ENCODE measurements at regions not wholly inside any gene's neighbourhood (a gene's known extent, or its start where the extent isn't known, plus 50 kb on each side); places are given as distances from the start of the nearest gene placed in this dataset.

- no peak for DNase-seq
These were observed 139.0 kb upstream of the GAS1 start for GRCh38 chr9:87086221-87086818.

DNA sequence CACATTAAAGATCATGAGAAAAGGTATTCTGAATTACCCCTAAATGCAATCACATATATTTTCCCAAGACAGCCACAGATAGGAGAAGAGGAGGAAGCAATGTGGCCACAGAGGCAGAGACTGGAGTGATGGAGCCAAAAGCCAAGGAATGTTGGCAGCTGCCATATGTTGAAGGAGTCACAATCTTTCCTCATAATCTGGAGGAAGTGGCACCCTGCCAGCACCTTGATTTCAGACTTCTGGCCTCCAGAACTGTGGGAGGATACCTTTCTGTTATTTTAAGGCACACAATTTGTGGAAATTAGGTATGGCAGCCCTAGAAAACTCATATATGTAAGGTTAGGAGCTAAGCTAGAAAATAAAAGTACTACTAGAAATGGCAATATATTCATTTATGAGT, 139.9 kb upstream of the GAS1 start:
- no peak for DNase-seq

DNA sequence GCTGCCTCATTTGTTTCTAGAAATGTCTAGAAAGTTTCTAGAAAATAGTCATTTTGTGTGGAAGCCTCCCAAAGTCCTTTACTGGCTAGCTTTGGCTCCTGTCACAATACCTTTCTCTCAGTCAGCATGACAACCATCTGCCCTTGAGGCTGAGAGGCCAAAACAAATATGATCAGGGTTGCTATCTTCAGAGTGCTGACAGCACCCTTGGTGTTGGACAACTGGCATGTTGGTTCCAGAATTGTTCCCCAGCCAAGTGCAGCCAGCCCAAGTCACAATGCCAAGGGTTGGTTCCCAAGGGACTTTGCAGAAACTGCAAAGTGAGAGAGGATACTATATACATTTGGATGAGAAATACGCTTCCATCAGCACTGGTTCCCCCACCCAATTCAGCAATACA, 140.9 kb upstream of the GAS1 start:
- no peak for DNase-seq

DNA sequence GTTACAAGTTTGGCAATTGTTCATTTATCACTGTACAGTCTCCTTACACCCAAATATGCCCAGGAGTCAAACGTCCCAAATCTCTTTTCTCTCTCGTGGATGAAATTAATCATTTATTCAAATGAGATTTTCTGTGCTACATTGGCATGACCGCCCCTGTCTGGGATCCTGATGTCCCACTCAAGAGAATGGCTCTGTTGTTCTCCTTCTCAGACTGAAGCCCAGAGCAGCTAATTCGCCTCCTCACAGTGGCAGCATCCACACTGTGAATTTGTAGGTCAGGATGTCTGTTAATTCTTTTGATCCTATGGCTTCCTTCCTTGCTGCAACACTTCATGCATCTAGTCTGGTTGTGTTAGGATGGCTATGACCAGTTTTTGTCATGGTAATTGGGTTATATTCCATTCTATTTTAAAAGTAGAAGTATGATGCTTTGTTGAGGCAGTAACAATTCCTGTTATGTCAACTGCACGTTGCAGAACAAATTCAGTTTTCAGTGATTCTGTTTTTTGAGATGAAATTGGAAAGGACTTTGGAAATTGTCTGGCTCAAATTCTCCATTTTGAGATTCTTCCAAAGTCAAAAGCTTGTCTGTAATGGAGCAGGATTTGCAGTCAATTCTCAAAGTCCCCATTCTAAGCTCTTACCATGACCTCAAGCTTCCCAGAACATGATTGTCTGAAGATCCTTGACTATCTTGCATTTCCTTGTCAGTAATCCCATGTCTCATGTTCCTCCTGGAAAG, 141.5 kb upstream of the GAS1 start:
- no peak for DNase-seq

DNA sequence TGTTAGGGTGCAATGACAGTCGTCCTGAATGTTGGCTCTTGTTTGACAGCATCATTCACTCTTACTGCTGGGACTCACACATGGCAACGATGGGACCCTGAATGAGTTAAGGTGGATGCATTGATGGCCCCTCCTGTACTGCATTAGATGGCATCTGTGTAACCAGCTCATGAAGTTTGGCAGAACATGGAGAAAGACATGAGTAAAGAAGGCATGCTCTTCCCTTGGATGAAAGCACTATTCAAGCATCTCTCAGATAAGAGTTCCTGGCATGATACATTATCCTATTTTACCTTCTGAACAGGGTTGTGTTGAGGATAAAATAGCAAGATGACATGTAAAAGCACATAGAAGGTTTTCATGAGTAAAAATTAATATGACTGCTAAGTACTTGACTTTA, 142.2 kb upstream of the GAS1 start:
- no peak for DNase-seq

GRCh38 chr9:87089929-87090328, 142.6 kb upstream of the GAS1 start:
- DNase-seq: no peak

- DNase-seq: no peak
These were observed 146.5 kb upstream of the GAS1 start for GRCh38 chr9:87093777-87094176.

GRCh38 chr9:87095951-87096350, 148.6 kb upstream of the GAS1 start:
- DNase-seq: no peak

DNA sequence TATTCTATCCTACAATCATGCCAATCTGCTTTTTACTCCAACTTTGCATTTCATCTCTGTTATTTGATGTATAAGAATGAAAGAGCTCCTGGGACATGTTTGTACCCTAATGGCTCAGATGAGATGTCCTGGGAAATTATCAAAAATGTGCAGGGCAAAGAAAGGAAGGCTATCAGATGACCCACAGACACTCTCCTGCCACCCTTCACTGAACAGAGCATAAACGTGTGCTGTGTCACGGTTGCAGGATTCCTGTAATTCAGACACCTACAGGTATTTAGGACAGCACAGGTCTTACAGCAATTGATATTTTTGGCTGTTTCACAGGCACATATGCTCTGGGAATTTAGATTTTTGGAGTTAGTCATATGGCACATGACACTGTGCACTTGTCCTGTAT, 149.2 kb upstream of the GAS1 start:
- DNase-seq: no peak

GRCh38 chr9:87097238-87097637, 149.9 kb upstream of the GAS1 start:
- no peak for DNase-seq

DNA sequence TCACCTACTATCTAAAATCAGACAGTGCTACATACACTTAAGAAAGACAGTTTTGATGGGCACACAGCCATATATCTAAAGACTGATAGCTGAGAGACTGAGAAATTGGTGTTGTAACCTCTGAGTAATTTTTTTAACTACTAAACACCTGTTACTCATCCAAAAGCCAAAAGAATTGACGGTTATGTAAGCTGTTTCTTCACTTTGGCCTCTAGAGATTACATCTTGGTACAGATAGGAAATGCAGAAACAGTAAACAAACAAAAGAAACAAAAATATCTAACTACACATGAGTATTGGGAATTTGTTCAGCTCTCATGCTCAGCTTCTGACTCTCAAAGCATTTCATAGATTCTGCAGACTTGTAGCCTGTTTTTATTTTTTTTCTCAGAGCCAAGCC, 152.1 kb upstream of the GAS1 start:
- DNase-seq: no peak

GRCh38 chr9:87100001-87100400, 152.7 kb upstream of the GAS1 start:
- DNase-seq: no peak

DNA sequence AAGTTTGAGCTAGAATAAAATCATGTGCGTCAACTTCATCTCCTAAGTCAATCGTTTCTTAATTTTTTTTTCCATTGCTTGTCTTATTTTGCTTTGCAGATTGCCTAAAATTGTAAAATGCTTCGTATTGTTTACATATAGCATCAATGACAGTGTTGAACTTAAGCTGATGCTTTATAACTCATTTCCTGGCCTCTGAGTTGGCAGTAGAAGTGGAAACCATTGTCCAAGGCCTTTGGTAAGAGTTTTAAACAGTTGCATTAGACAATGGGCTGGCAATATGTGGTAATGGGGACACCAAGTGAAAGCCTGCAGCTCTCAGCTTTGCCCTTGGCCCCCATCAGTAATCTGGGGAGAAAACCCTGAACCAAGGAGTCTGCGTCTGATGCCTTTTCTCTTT, 154.8 kb upstream of the GAS1 start:
- no peak for DNase-seq

DNA sequence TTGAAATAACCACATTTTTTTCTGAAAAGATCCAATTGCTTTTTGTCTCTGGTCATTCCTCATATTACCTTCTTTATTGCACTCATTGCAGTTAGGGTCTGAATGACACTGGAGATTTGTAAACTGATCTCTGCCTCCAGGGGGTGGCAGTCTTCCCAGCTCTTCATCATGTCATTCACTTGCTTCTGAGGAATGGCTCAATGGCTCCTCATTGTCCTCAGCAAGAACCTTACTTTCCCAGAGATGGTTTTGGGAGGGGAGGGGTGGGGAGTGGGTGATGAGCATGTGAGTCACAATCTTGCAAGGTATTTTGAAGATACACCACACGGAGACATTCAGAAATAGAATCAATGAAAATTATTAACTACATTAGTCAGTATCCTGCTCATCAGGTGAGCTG, 159.8 kb upstream of the GAS1 start:
- no peak for DNase-seq

GRCh38 chr9:87108661-87109060, 161.4 kb upstream of the GAS1 start:
- DNase-seq: no peak

- DNase-seq: no peak
These were observed 161.9 kb upstream of the GAS1 start for GRCh38 chr9:87109231-87109631.

GRCh38 chr9:87109851-87110250, 162.5 kb upstream of the GAS1 start:
- no peak for DNase-seq

DNA sequence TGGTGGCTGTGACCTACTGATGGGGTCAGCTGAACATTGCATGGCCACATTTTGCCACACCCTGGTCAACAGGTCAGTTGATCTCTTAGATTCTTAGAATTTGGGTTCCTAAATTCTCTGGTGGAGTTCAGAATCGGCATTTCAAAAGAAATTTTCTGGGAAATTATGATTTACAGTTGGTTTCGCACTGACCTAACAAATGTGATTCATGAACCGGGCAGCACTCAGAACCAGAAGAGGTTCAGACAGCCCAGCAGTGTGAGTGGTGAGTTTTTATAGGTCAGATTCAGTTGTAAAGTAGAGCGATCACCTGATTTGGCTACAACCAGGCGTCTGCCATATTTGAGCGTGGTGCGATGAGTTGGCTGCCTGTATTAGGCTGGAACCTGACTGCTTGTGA, 163.7 kb upstream of the GAS1 start:
- no peak for DNase-seq

DNA sequence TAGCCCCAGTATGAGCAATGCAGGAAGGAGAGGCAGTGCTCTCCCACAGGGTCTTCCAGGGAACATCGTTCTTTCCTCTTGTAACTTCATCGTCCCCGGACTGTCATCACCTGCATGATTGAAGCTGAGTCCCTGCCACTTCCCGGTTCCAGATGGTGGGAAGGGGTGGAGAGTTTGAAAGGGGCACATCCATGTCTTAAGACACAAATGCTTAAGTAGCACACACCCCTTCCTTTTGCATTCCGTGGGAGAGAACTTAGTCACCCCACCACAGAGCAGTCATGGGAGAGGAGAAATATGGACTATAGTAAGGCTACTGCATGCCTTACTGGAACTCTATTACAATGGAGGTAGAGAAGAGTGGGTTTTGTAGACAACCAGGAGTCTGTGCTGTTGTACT, 165.3 kb upstream of the GAS1 start:
- DNase-seq: no peak

DNA sequence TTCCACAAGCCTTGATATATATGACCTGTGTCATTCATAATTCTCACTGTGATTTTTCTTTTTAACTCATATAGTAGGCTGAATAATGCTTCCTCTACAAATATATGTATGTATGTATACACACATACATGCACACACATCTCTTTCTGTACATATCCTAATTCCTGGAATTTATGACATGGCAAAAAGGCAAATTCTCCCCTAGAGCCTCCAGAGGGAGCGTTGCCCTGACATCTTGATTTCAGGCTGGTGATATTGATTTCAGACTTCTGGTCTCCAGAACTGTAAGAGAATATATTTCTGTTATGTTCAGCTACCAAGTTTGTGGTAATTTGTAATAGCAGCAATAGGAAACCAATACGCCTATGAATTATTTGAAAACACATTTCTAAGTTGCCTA, 166.6 kb upstream of the GAS1 start:
- DNase-seq: no peak

GRCh38 chr9:87115785-87116184, 168.5 kb upstream of the GAS1 start:
- no peak for DNase-seq

DNA sequence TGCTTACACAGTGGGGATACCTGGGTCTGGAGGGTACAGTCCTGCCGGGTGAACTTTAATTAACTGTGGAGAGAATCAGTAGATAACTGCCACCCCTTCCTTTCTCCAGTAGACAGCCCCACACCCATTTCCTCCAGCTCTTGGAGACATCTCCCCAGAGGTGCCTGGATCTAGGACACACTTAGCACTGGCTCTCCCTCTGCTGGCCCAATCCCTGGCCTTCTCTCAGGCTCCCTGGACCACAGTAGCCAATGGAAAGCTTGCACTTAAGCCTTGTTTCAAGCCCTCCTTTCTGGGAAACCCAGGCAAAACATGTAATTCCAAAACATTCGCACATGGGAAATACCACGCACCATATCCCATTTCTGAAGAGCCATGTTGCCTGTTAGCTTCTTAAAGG, 169.2 kb upstream of the GAS1 start:
- DNase-seq: no peak

DNA sequence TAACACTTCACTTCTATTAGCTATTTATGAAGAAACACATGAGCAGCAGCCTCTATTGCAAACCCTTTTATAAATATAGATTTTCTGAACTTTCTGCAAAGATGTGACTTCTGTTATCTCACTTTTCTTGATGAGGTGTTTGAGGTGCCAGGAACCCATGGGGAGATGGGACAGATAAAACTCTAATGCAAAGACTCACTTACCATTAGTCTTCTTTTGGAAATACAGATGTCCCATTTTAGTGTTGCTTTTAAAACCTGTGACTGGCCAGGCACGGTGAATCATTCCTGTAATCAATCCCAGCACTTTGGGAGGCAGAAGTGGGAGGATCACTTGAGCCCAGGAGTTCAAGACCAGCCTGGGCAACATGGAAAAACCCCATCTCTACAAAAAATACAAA, 171.3 kb upstream of the GAS1 start:
- no peak for DNase-seq

GRCh38 chr9:87119328-87119881, 172.1 kb upstream of the GAS1 start:
- no peak for DNase-seq

DNA sequence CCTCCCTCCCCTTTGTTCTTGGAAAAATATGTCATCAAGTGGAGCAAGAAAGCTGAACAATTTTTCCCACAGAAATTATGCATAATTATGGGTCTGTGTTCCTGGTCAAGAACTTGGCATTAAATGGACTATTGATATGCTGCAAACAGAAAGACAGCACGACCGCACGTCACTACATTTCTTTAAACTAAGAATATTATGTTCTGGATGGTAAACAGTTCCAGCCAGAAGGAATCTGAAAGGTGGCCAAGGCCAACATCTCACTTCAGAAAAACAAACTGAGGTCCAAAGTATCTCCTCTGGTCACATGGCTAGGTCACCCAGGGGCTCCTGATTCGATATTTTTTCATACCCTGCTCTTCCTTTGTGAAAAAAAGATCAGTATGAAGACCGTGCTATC, 173.3 kb upstream of the GAS1 start:
- DNase-seq: no peak

Measured in NCI-H524 treated with DMSO at 0.1 percent for 48 hours (cell line).